WTC11 (cell line): ENCODE measurements at regions not wholly inside any gene's neighbourhood (a gene's known extent, or its start where the extent isn't known, plus 50 kb on each side); places are given as distances from the start of the nearest gene placed in this dataset.

Experiments used
- ATAC-seq: fragments of 200-7000 bp; cut with Tn5 transposase; 2 replicates; pipeline ENCODE4 v1.10.0; 2021; ENCODE audit warnings: mild to moderate bottlenecking, moderate library complexity
- CTCF ChIA-PET: fragments of 300-600 bp; sonication (Branson Sonifier 250); formaldehyde crosslinking; loops from one replicate; lab custom pipeline; 2021; ENCODE audit warnings: antibody characterized with exemption; lab: Charles Lee
- POLR2A ChIA-PET: fragments of 350-600 bp; sonication (Branson Sonifier 250); formaldehyde crosslinking; loops from one replicate; lab custom pipeline; 2021; ENCODE audit warnings: antibody characterized with exemption; lab: Charles Lee
- DNase-seq: peaks from one replicate; pipeline ENCODE4 v3.0.0; 2021; ENCODE audit warnings: low spot score
- H3K27ac Mint-ChIP-seq: 2 replicates; pipeline ENCODE4 v1.8.0; 2021; ENCODE audit warnings: mixed read lengths
- H3K27me3 Mint-ChIP-seq: 2 replicates; pipeline ENCODE4 v1.8.0; 2021; ENCODE audit warnings: low read depth, mild to moderate bottlenecking, moderate library complexity, mixed read lengths
- H3K36me3 Mint-ChIP-seq: 2 replicates; pipeline ENCODE4 v1.8.0; 2021; ENCODE audit warnings: mixed read lengths
- H3K4me1 Mint-ChIP-seq: 2 replicates; pipeline ENCODE4 v1.8.0; 2022; ENCODE audit warnings: mixed read lengths
- H3K4me3 Mint-ChIP-seq: 2 replicates; pipeline ENCODE4 v1.8.0; 2021; ENCODE audit warnings: mild to moderate bottlenecking, moderate library complexity, mixed read lengths
- H3K9me3 Mint-ChIP-seq: 2 replicates; pipeline ENCODE4 v1.8.0; 2021; ENCODE audit warnings: mixed read lengths
- ESRRA ChIP-seq: sonication (generic); formaldehyde crosslinking; IDR thresholded peaks from 2 replicates; pipeline ENCODE4 v1.8.1; 2022; ENCODE audit warnings: mild to moderate bottlenecking, missing genetic modification reagents, borderline replicate concordance
- FOXP1 ChIP-seq: sonication (generic); formaldehyde crosslinking; IDR thresholded peaks from 2 replicates; pipeline ENCODE4 v1.8.0; 2022; ENCODE audit warnings: missing genetic modification reagents, mild to moderate bottlenecking, moderate library complexity, borderline replicate concordance
- GRHL2 ChIP-seq: fragments of 250-450 bp; sonication (Bioruptor Pico); IDR thresholded peaks from 2 replicates; pipeline ENCODE4 v1.8.0; 2022; ENCODE audit warnings: mild to moderate bottlenecking, moderate library complexity; ENCODE audit not compliant: insufficient replicate concordance, severe bottlenecking
- MYBL2 ChIP-seq: sonication (generic); formaldehyde crosslinking; IDR thresholded peaks from 2 replicates; pipeline ENCODE4 v1.8.1; 2023; ENCODE audit warnings: mild to moderate bottlenecking, moderate library complexity, missing genetic modification reagents
- NR2C2 ChIP-seq: sonication (generic); formaldehyde crosslinking; IDR thresholded peaks from 2 replicates; pipeline ENCODE4 v1.8.0; 2022; ENCODE audit warnings: mild to moderate bottlenecking, missing genetic modification reagents
- RORB ChIP-seq: fragments of 250-450 bp; sonication (Bioruptor Pico); IDR thresholded peaks from 2 replicates; pipeline ENCODE4 v1.9.0; 2021; ENCODE audit warnings: mild to moderate bottlenecking
- TP53 ChIP-seq: sonication (generic); formaldehyde crosslinking; IDR thresholded peaks from 2 replicates; pipeline ENCODE4 v1.8.1; 2023; ENCODE audit warnings: mild to moderate bottlenecking, missing genetic modification reagents
- TF ChIP-seq, protein P1 (sequence below): fragments of 250-450 bp; sonication (Bioruptor Pico); IDR thresholded peaks from 2 replicates; pipeline ENCODE4 v2.1.2; 2022; ENCODE audit warnings: mild to moderate bottlenecking, moderate library complexity
- TF ChIP-seq, protein P2 (sequence below): fragments of 250-450 bp; sonication (Bioruptor Pico); IDR thresholded peaks from 2 replicates; pipeline ENCODE4 v1.9.0; 2021; ENCODE audit warnings: moderate library complexity, mild to moderate bottlenecking, inconsistent platforms, borderline replicate concordance
- TF ChIP-seq, protein P3 (sequence below): sonication (generic); formaldehyde crosslinking; IDR thresholded peaks from 2 replicates; pipeline ENCODE4 v1.8.1; 2023; ENCODE audit warnings: mild to moderate bottlenecking, missing genetic modification reagents, moderate library complexity
- TF ChIP-seq, protein P4 (sequence below): sonication (generic); formaldehyde crosslinking; IDR thresholded peaks from 2 replicates; pipeline ENCODE4 v1.8.1; 2023; ENCODE audit warnings: mild to moderate bottlenecking, missing genetic modification reagents, moderate library complexity
- TF ChIP-seq, protein P5 (sequence below): sonication (generic); formaldehyde crosslinking; IDR thresholded peaks from 2 replicates; pipeline ENCODE4 v1.8.0; 2022; ENCODE audit warnings: mild to moderate bottlenecking, missing genetic modification reagents
- TF ChIP-seq, protein P6 (sequence below): sonication (generic); formaldehyde crosslinking; IDR thresholded peaks from 2 replicates; pipeline ENCODE4 v1.8.1; 2023; ENCODE audit warnings: mild to moderate bottlenecking, missing genetic modification reagents
- TF ChIP-seq, protein P7 (sequence below): sonication (generic); formaldehyde crosslinking; IDR thresholded peaks from 2 replicates; pipeline ENCODE4 v1.8.0; 2022; ENCODE audit warnings: mild to moderate bottlenecking, missing genetic modification reagents
- TF ChIP-seq, protein P8 (sequence below): sonication (generic); formaldehyde crosslinking; IDR thresholded peaks from 2 replicates; pipeline ENCODE4 v1.8.0; 2023; ENCODE audit warnings: missing genetic modification reagents
- TF ChIP-seq, protein P9 (sequence below): sonication (generic); formaldehyde crosslinking; IDR thresholded peaks from 2 replicates; pipeline ENCODE4 v1.8.1; 2023; ENCODE audit warnings: mild to moderate bottlenecking, moderate library complexity, missing genetic modification reagents
- TF ChIP-seq, protein P10 (sequence below): sonication (generic); formaldehyde crosslinking; IDR thresholded peaks from 2 replicates; pipeline ENCODE4 v1.8.0; 2023; ENCODE audit warnings: missing genetic modification reagents, mild to moderate bottlenecking, borderline replicate concordance

DNA sequence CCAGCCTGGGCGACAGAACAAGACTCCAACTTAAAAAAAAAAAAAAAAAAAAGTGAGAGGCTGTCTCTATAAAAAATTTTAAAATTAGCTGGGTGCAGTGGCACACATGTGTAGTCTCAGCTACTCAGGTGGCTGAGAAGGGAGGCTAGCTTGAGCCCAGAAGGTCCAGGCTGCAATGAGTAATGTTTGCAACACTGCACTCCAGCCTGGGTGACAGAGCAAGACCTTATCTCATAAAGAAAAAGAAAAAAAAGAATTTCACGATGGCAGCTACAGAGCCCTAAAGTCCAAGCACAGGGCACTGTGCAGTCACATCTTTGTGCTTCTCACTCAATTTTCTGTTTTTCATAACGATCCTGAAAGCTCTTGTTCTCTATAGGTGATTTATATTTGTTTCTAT lies 209.5 kb upstream of the KCTD7 start (continued):
- TF ChIP-seq, protein P1, sequence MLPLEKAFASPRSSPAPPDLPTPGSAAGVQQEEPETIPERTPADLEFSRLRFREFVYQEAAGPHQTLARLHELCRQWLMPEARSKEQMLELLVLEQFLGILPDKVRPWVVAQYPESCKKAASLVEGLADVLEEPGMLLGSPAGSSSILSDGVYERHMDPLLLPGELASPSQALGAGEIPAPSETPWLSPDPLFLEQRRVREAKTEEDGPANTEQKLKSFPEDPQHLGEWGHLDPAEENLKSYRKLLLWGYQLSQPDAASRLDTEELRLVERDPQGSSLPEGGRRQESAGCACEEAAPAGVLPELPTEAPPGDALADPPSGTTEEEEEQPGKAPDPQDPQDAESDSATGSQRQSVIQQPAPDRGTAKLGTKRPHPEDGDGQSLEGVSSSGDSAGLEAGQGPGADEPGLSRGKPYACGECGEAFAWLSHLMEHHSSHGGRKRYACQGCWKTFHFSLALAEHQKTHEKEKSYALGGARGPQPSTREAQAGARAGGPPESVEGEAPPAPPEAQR, result no peak
- TF ChIP-seq, protein P2, sequence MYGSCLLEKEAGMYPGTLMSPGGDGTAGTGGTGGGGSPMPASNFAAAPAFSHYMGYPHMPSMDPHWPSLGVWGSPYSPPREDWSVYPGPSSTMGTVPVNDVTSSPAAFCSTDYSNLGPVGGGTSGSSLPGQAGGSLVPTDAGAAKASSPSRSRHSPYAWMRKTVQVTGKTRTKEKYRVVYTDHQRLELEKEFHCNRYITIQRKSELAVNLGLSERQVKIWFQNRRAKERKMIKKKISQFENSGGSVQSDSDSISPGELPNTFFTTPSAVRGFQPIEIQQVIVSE (CRISPR knock-in tag), result no peak
- TF ChIP-seq GRHL2 (CRISPR knock-in tag) (no peak), ESRRA (CRISPR knock-in tag) (no peak), NR2C2 (no peak), FOXP1 (CRISPR knock-in tag) (no peak)
- TF ChIP-seq, protein P3, sequence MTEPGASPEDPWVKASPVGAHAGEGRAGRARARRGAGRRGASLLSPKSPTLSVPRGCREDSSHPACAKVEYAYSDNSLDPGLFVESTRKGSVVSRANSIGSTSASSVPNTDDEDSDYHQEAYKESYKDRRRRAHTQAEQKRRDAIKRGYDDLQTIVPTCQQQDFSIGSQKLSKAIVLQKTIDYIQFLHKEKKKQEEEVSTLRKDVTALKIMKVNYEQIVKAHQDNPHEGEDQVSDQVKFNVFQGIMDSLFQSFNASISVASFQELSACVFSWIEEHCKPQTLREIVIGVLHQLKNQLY (CRISPR knock-in tag), result no peak

DNA sequence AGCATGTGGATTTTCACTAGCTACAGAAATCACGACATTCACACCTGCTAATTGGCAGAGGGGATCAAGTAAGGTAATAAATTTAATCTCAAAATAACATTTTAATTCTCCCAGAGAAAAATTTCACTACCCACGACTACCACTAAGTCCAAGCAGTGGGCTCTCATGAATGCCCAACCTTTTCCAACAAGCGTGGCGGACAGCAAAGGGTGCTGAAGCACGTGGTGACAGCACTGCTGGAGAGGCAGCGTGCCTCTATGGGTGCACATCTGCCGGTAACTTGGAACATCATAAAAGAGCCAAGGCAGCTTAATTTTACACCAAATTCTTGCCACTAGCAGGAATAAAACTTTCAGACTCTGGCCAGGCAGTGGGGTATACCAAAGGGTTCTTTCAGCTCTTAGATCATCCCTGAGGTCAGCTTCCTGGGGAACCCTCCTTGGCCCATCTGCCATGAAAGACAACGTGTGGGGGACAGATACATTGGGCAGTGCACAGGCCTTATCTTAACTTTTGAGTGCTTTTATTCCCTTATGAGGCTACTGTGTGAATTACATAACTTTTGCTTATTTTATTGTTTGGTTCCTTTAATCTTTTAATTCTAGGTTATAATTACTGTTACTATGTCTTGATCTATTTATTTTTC lies 206.7 kb upstream of the KCTD7 start:
- Mint-ChIP-seq H3K27ac (no peak overlapping the region), H3K4me1 (no peaks in the 10 kb centered on the region), H3K9me3 (no peaks in the 10 kb centered on the region), H3K27me3 (no peaks in the 10 kb centered on the region; the same call in 1 of the 2 replicates), H3K36me3 (no peaks in the 10 kb centered on the region), H3K4me3 (no peak overlapping the region)
- ChIA-PET CTCF (no interaction called here), POLR2A (interaction anchor here (0.7 kb wide), 1 partner anchor 26 kb away, joined by 3 read pairs; no protein-coding TSS in a partner anchor)
- ATAC-seq, result no peak
- no peak for DNase-seq
- TF ChIP-seq, protein P4, sequence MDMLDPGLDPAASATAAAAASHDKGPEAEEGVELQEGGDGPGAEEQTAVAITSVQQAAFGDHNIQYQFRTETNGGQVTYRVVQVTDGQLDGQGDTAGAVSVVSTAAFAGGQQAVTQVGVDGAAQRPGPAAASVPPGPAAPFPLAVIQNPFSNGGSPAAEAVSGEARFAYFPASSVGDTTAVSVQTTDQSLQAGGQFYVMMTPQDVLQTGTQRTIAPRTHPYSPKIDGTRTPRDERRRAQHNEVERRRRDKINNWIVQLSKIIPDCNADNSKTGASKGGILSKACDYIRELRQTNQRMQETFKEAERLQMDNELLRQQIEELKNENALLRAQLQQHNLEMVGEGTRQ (CRISPR knock-in tag), result no peak
- TF ChIP-seq, protein P5, sequence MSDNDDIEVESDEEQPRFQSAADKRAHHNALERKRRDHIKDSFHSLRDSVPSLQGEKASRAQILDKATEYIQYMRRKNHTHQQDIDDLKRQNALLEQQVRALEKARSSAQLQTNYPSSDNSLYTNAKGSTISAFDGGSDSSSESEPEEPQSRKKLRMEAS (CRISPR knock-in tag), result no peak
- TF ChIP-seq RORB (CRISPR knock-in tag), result no peak
- TF ChIP-seq, protein P6, sequence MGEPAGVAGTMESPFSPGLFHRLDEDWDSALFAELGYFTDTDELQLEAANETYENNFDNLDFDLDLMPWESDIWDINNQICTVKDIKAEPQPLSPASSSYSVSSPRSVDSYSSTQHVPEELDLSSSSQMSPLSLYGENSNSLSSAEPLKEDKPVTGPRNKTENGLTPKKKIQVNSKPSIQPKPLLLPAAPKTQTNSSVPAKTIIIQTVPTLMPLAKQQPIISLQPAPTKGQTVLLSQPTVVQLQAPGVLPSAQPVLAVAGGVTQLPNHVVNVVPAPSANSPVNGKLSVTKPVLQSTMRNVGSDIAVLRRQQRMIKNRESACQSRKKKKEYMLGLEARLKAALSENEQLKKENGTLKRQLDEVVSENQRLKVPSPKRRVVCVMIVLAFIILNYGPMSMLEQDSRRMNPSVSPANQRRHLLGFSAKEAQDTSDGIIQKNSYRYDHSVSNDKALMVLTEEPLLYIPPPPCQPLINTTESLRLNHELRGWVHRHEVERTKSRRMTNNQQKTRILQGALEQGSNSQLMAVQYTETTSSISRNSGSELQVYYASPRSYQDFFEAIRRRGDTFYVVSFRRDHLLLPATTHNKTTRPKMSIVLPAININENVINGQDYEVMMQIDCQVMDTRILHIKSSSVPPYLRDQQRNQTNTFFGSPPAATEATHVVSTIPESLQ (CRISPR knock-in tag), result no peak
- TF ChIP-seq, protein P7, sequence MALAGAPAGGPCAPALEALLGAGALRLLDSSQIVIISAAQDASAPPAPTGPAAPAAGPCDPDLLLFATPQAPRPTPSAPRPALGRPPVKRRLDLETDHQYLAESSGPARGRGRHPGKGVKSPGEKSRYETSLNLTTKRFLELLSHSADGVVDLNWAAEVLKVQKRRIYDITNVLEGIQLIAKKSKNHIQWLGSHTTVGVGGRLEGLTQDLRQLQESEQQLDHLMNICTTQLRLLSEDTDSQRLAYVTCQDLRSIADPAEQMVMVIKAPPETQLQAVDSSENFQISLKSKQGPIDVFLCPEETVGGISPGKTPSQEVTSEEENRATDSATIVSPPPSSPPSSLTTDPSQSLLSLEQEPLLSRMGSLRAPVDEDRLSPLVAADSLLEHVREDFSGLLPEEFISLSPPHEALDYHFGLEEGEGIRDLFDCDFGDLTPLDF (CRISPR knock-in tag), result no peak
- TF ChIP-seq, protein P8, sequence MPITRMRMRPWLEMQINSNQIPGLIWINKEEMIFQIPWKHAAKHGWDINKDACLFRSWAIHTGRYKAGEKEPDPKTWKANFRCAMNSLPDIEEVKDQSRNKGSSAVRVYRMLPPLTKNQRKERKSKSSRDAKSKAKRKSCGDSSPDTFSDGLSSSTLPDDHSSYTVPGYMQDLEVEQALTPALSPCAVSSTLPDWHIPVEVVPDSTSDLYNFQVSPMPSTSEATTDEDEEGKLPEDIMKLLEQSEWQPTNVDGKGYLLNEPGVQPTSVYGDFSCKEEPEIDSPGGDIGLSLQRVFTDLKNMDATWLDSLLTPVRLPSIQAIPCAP (CRISPR knock-in tag), result no peak
- TF ChIP-seq, protein P9, sequence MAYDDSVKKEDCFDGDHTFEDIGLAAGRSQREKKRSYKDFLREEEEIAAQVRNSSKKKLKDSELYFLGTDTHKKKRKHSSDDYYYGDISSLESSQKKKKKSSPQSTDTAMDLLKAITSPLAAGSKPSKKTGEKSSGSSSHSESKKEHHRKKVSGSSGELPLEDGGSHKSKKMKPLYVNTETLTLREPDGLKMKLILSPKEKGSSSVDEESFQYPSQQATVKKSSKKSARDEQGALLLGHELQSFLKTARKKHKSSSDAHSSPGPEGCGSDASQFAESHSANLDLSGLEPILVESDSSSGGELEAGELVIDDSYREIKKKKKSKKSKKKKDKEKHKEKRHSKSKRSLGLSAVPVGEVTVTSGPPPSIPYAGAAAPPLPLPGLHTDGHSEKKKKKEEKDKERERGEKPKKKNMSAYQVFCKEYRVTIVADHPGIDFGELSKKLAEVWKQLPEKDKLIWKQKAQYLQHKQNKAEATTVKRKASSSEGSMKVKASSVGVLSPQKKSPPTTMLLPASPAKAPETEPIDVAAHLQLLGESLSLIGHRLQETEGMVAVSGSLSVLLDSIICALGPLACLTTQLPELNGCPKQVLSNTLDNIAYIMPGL (CRISPR knock-in tag), result no peak
- TF ChIP-seq, protein P10, sequence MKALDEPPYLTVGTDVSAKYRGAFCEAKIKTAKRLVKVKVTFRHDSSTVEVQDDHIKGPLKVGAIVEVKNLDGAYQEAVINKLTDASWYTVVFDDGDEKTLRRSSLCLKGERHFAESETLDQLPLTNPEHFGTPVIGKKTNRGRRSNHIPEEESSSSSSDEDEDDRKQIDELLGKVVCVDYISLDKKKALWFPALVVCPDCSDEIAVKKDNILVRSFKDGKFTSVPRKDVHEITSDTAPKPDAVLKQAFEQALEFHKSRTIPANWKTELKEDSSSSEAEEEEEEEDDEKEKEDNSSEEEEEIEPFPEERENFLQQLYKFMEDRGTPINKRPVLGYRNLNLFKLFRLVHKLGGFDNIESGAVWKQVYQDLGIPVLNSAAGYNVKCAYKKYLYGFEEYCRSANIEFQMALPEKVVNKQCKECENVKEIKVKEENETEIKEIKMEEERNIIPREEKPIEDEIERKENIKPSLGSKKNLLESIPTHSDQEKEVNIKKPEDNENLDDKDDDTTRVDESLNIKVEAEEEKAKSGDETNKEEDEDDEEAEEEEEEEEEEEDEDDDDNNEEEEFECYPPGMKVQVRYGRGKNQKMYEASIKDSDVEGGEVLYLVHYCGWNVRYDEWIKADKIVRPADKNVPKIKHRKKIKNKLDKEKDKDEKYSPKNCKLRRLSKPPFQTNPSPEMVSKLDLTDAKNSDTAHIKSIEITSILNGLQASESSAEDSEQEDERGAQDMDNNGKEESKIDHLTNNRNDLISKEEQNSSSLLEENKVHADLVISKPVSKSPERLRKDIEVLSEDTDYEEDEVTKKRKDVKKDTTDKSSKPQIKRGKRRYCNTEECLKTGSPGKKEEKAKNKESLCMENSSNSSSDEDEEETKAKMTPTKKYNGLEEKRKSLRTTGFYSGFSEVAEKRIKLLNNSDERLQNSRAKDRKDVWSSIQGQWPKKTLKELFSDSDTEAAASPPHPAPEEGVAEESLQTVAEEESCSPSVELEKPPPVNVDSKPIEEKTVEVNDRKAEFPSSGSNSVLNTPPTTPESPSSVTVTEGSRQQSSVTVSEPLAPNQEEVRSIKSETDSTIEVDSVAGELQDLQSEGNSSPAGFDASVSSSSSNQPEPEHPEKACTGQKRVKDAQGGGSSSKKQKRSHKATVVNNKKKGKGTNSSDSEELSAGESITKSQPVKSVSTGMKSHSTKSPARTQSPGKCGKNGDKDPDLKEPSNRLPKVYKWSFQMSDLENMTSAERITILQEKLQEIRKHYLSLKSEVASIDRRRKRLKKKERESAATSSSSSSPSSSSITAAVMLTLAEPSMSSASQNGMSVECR (CRISPR knock-in tag), result no peak
- no peak for TF ChIP-seq MYBL2 (CRISPR knock-in tag)
- TF ChIP-seq TP53 (CRISPR knock-in tag), result no peak
